HEK293 (cell line): ENCODE measurements at regions not wholly inside any gene's neighbourhood (a gene's known extent, or its start where the extent isn't known, plus 50 kb on each side); places are given as distances from the start of the nearest gene placed in this dataset.

Source experiments
- CTCF ChIA-PET: fragments of 350-600 bp; formaldehyde crosslinking; extraction: SDS; loops from one replicate; lab custom pipeline; 2021; ENCODE audit warnings: antibody characterized with exemption; lab: Yijun Ruan, JAX
- POLR2A ChIA-PET: fragments of 300-600 bp; formaldehyde crosslinking; extraction: SDS; loops from one replicate; lab custom pipeline; 2020; ENCODE audit warnings: antibody characterized with exemption, inconsistent platforms; lab: Yijun Ruan, JAX
- H3K27ac ChIP-seq: fragments of 200-500 bp; sonication (Bioruptor generic); 2 replicates; pipeline ENCODE4 v1.5.1; 2014; ENCODE audit warnings: low read depth, low read length, control low read depth, inconsistent platforms; ENCODE audit errors: extremely low read depth
- H3K36me3 ChIP-seq, 2 experiments: fragments of 200-500 bp in 1 of 2; sonication (Bioruptor generic) in 1 of 2; 1 replicate in 1 of 2; 2 replicates in 1 of 2; pipeline ENCODE4 v1.5.1; 2014 to 2017; ENCODE audit warnings: inconsistent platforms in 2 of 2, low read length in 2 of 2; ENCODE audit not compliant: control insufficient read depth in 2 of 2, insufficient read depth in 1 of 2
- H3K4me1 ChIP-seq: fragments of 200-500 bp; sonication (Bioruptor generic); 2 replicates; pipeline ENCODE4 v1.5.1; 2014; ENCODE audit warnings: mild to moderate bottlenecking, low read length, inconsistent platforms; ENCODE audit not compliant: control insufficient read depth, insufficient read depth
- H3K4me3 ChIP-seq: 2 replicates; pipeline ENCODE4 v1.5.1; 2011; ENCODE audit warnings: low read depth, mild to moderate bottlenecking, control low read depth, low read length, moderate library complexity
- H3K9me3 ChIP-seq: fragments of 200-500 bp; sonication (Bioruptor generic); 2 replicates; pipeline ENCODE4 v1.5.1; 2014; ENCODE audit warnings: low read depth, low read length, inconsistent platforms; ENCODE audit not compliant: control insufficient read depth, insufficient read depth
- AEBP2 ChIP-seq: fragments of 450-650 bp; formaldehyde crosslinking; IDR thresholded peaks from 2 replicates; pipeline ENCODE4 v1.5.1; 2016; ENCODE audit warnings: missing biosample characterization, missing genetic modification characterization, borderline replicate concordance
- GFI1B ChIP-seq: fragments of 450-650 bp; formaldehyde crosslinking; IDR thresholded peaks from 2 replicates; pipeline ENCODE4 v1.5.1; 2016; ENCODE audit warnings: missing biosample characterization, missing genetic modification characterization
- IKZF3 ChIP-seq: fragments of 450-650 bp; IDR thresholded peaks from 2 replicates; pipeline ENCODE4 v1.5.0; 2018; ENCODE audit warnings: missing biosample characterization, mild to moderate bottlenecking, missing genetic modification characterization, moderate library complexity
- INSM2 ChIP-seq: fragments of 450-650 bp; formaldehyde crosslinking; IDR thresholded peaks from 2 replicates; pipeline ENCODE4 v1.5.1; 2016; ENCODE audit warnings: missing biosample characterization, missing genetic modification characterization
- PATZ1 ChIP-seq: fragments of 450-650 bp; formaldehyde crosslinking; IDR thresholded peaks from 2 replicates; pipeline ENCODE4 v1.5.1; 2016; ENCODE audit warnings: missing biosample characterization, missing genetic modification characterization
- PBX3 ChIP-seq: sonication (generic); formaldehyde crosslinking; IDR thresholded peaks from 2 replicates; pipeline ENCODE4 v1.8.1; 2022; ENCODE audit warnings: mild to moderate bottlenecking, moderate library complexity, missing genetic modification reagents
- SP3 ChIP-seq: fragments of 450-650 bp; formaldehyde crosslinking; IDR thresholded peaks from 2 replicates; pipeline ENCODE4 v1.5.1; 2016; ENCODE audit warnings: missing biosample characterization, missing genetic modification characterization
- TRIM28 ChIP-seq: IDR thresholded peaks from 2 replicates; pipeline ENCODE4 v1.6.1; 2011; ENCODE audit warnings: low read length, control low read depth, borderline replicate concordance
- TSHZ1 ChIP-seq: fragments of 450-650 bp; formaldehyde crosslinking; IDR thresholded peaks from 2 replicates; pipeline ENCODE4 v1.5.1; 2016; ENCODE audit warnings: missing biosample characterization, missing genetic modification characterization, borderline replicate concordance
- ZBTB1 ChIP-seq: fragments of 450-650 bp; formaldehyde crosslinking; IDR thresholded peaks from 2 replicates; pipeline ENCODE4 v1.5.1; 2016; ENCODE audit warnings: missing biosample characterization, missing genetic modification characterization
- ZBTB17 ChIP-seq: fragments of 450-650 bp; formaldehyde crosslinking; IDR thresholded peaks from 2 replicates; pipeline ENCODE4 v1.5.1; 2016; ENCODE audit warnings: missing biosample characterization, missing genetic modification characterization
- ZFP41 ChIP-seq: fragments of 450-650 bp; formaldehyde crosslinking; IDR thresholded peaks from 2 replicates; pipeline ENCODE4 v1.5.1; 2016; ENCODE audit warnings: missing biosample characterization, missing genetic modification characterization, borderline replicate concordance
- ZNF10 ChIP-seq: fragments of 450-650 bp; formaldehyde crosslinking; IDR thresholded peaks from 2 replicates; pipeline ENCODE4 v1.5.1; 2017; ENCODE audit warnings: missing biosample characterization, missing genetic modification characterization
- ZNF133 ChIP-seq: fragments of 450-650 bp; formaldehyde crosslinking; IDR thresholded peaks from 2 replicates; pipeline ENCODE4 v1.5.1; 2016; ENCODE audit warnings: missing biosample characterization, missing genetic modification characterization
- ZNF140 ChIP-seq: fragments of 450-650 bp; formaldehyde crosslinking; IDR thresholded peaks from 2 replicates; pipeline ENCODE4 v1.5.1; 2016; ENCODE audit warnings: missing biosample characterization, missing genetic modification characterization
- ZNF184 ChIP-seq: fragments of 450-650 bp; IDR thresholded peaks from 2 replicates; pipeline ENCODE4 v1.5.1; 2018; ENCODE audit warnings: missing biosample characterization, mild to moderate bottlenecking, missing genetic modification characterization
- ZNF211 ChIP-seq: fragments of 450-650 bp; formaldehyde crosslinking; IDR thresholded peaks from 2 replicates; pipeline ENCODE4 v1.5.1; 2016; ENCODE audit warnings: low read depth, missing biosample characterization, missing genetic modification characterization
- ZNF223 ChIP-seq: fragments of 450-650 bp; formaldehyde crosslinking; IDR thresholded peaks from 2 replicates; pipeline ENCODE4 v1.5.1; 2016; ENCODE audit warnings: missing biosample characterization, missing genetic modification characterization
- ZNF488 ChIP-seq: fragments of 450-650 bp; formaldehyde crosslinking; IDR thresholded peaks from 2 replicates; pipeline ENCODE4 v1.5.1; 2016; ENCODE audit warnings: missing biosample characterization, missing genetic modification characterization
- ZNF626 ChIP-seq: fragments of 450-650 bp; sonication (Bioruptor Pico); formaldehyde crosslinking; IDR thresholded peaks from 2 replicates; pipeline ENCODE4 v1.5.1; 2018; ENCODE audit warnings: missing biosample characterization, missing genetic modification characterization, inconsistent platforms
- ZNF654 ChIP-seq: fragments of 450-650 bp; formaldehyde crosslinking; IDR thresholded peaks from 2 replicates; pipeline ENCODE4 v1.5.1; 2016; ENCODE audit warnings: low read depth, missing biosample characterization, missing genetic modification characterization
- ZNF701 ChIP-seq: fragments of 450-650 bp; formaldehyde crosslinking; IDR thresholded peaks from 2 replicates; pipeline ENCODE4 v1.5.1; 2016; ENCODE audit warnings: missing biosample characterization, missing genetic modification characterization
- ZNF785 ChIP-seq: fragments of 450-650 bp; formaldehyde crosslinking; IDR thresholded peaks from 2 replicates; pipeline ENCODE4 v1.5.1; 2016; ENCODE audit warnings: missing biosample characterization, missing genetic modification characterization
- ZNF791 ChIP-seq: fragments of 450-650 bp; formaldehyde crosslinking; IDR thresholded peaks from 2 replicates; pipeline ENCODE4 v1.5.1; 2016; ENCODE audit warnings: missing biosample characterization, missing genetic modification characterization
- ZNF843 ChIP-seq: fragments of 450-650 bp; formaldehyde crosslinking; IDR thresholded peaks from 2 replicates; pipeline ENCODE4 v1.5.1; 2016; ENCODE audit warnings: missing biosample characterization, missing genetic modification characterization
- ZSCAN16 ChIP-seq: fragments of 450-650 bp; formaldehyde crosslinking; IDR thresholded peaks from 2 replicates; pipeline ENCODE4 v1.5.1; 2016; ENCODE audit warnings: missing biosample characterization, missing genetic modification characterization

GRCh38 chr1:11380500-11380899 lies 98.5 kb upstream of the DISP3 start:
- Histone ChIP-seq H3K4me1 (no peaks in the 10 kb centered on the region; the same call in 1 of the 2 replicates), H3K4me3 (no peak overlapping the region), H3K9me3 (no peaks in the 10 kb centered on the region), H3K27ac (no peak overlapping the region), H3K36me3 (no peaks in the 10 kb centered on the region)
- CTCF ChIA-PET: no interaction called here
- TF ChIP-seq ZNF785 (tag by site-specific recombination) (no peak), ZNF843 (no peak), IKZF3 (tag by site-specific recombination) (no peak), AEBP2 (tag by site-specific recombination) (no peak), ZNF10 (tag by site-specific recombination) (no peak), ZFP41 (tag by site-specific recombination) (no peak), ZNF184 (tag by site-specific recombination) (no peak), ZNF654 (tag by site-specific recombination) (no peak), GFI1B (tag by site-specific recombination) (no peak), ZNF626 (tag by site-specific recombination) (no peak), TSHZ1 (tag by site-specific recombination) (no peak), PBX3 (CRISPR knock-in tag) (no peak), ZNF140 (tag by site-specific recombination) (no peak), ZNF133 (no peak), ZNF791 (tag by site-specific recombination) (no peak)
- POLR2A ChIA-PET: no interaction called here

- Histone ChIP-seq H3K4me3 (no peak overlapping the region), H3K9me3 (no peaks in the 10 kb centered on the region), H3K36me3 (no peaks in the 10 kb centered on the region), H3K27ac (no peak overlapping the region), H3K4me1 (no peaks in the 10 kb centered on the region)
- POLR2A ChIA-PET: no interaction called here
- CTCF ChIA-PET: no interaction called here
- TF ChIP-seq INSM2 (tag by site-specific recombination) (no peak), ZSCAN16 (tag by site-specific recombination) (no peak), ZBTB1 (tag by site-specific recombination) (no peak), ZNF488 (no peak), SP3 (tag by site-specific recombination) (no peak), TRIM28 (no peak), PATZ1 (tag by site-specific recombination) (no peak), ZNF701 (tag by site-specific recombination) (no peak), ZNF223 (tag by site-specific recombination) (no peak), GFI1B (tag by site-specific recombination) (no peak), ZNF211 (tag by site-specific recombination) (no peak), ZBTB17 (tag by site-specific recombination) (no peak)
Observed at GRCh38 chr1:11383553-11384169, 95.3 kb upstream of the DISP3 start.
